ENCODE measurements at regions not wholly inside any gene's neighbourhood (a gene's known extent, or its start where the extent isn't known, plus 50 kb on each side); places are given as distances from the start of the nearest gene placed in this dataset.

- Histone ChIP-seq H3K36me3 (no peaks in the 10 kb centered on the region), H3K9me3 (no peaks in the 10 kb centered on the region), H3K27me3 (no peaks in the 10 kb centered on the region), H3K4me3 (replicated peaks in 1 of 3) (no peak overlapping the region), H3K27ac (no peak overlapping the region), H3K4me1 (no peaks in the 10 kb centered on the region)
- no peak for DNase-seq
- intact Hi-C loops (cut with DNase I), result no loop called here
- TF ChIP-seq CTCF (IDR thresholded peaks at IDR 0.05) (no peak), POLR2A (IDR thresholded peaks at IDR 0.05) (no peak)
- WGBS, 2 donors, result 69 to 72% methylated on average over 8 of the region's 8 CpGs
These were observed 339.5 kb upstream of the ADAMTS9 start for GRCh38 chr3:65027335-65027734.

GRCh38 chr3:65026151-65026550, 338.4 kb upstream of the ADAMTS9 start:
- intact Hi-C loops (cut with DNase I), result no loop called here
- Histone ChIP-seq H3K36me3 (no peaks in the 10 kb centered on the region), H3K27me3 (no peaks in the 10 kb centered on the region), H3K27ac (no peak overlapping the region), H3K9me3 (no peaks in the 10 kb centered on the region), H3K4me3 (replicated peaks in 1 of 3) (no peak overlapping the region), H3K4me1 (no peaks in the 10 kb centered on the region)
- WGBS, 2 donors, result 85 to 90% methylated on average over 9 of the region's 9 CpGs
- DNase-seq, result no peak
- TF ChIP-seq POLR2A (IDR thresholded peaks at IDR 0.05), result no peak
- TF ChIP-seq CTCF (IDR thresholded peaks at IDR 0.05), result no peak

GRCh38 chr3:65024148-65024547, 336.3 kb upstream of the ADAMTS9 start:
- H3K36me3 ChIP-seq, result no peaks in the 10 kb centered on the region
- no peaks in the 10 kb centered on the region for H3K27me3 ChIP-seq
- 81 to 86% methylated on average over 7 of the region's 7 CpGs for WGBS, 2 donors
- peaks cover 0 to 8% of the 10 kb centered on the region in 2 donors for H3K4me1 ChIP-seq
- intact Hi-C loops (cut with DNase I), result no loop called here
- no peak overlapping the region for H3K27ac ChIP-seq
- H3K4me3 ChIP-seq (replicated peaks in 1 of 3), result no peak overlapping the region
- TF ChIP-seq CTCF (IDR thresholded peaks at IDR 0.05) (no peak), POLR2A (IDR thresholded peaks at IDR 0.05) (no peak)
- H3K9me3 ChIP-seq, result no peaks in the 10 kb centered on the region
- no peak for DNase-seq

GRCh38 chr3:65020281-65021160, 332.7 kb upstream of the ADAMTS9 start:
- 60 to 64% methylated on average over 5 of the region's 5 CpGs for WGBS, 2 donors
- Histone ChIP-seq H3K4me1 (peaks cover 0 to 8% of the 10 kb centered on the region in 2 donors), H3K27ac (no peak overlapping the region), H3K9me3 (no peaks in the 10 kb centered on the region), H3K4me3 (replicated peaks in 1 of 3) (no peak overlapping the region), H3K27me3 (no peaks in the 10 kb centered on the region), H3K36me3 (no peaks in the 10 kb centered on the region)
- DNase-seq, result peak in 1 of 2 donors; percentile 7
- intact Hi-C loops (cut with DNase I), result no loop called here
- TF ChIP-seq POLR2A (IDR thresholded peaks at IDR 0.05), result no peak

- intact Hi-C loops (cut with DNase I), result no loop called here
- peaks cover 0 to 8% of the 10 kb centered on the region in 2 donors for H3K4me1 ChIP-seq
- WGBS, 2 donors, result 77 to 84% methylated on average over 9 of the region's 9 CpGs
- H3K4me3 ChIP-seq (replicated peaks in 1 of 3), result no peak overlapping the region
- no peak for DNase-seq
- H3K27me3 ChIP-seq, result no peaks in the 10 kb centered on the region
- H3K36me3 ChIP-seq, result no peaks in the 10 kb centered on the region
- H3K27ac ChIP-seq, result no peak overlapping the region
- H3K9me3 ChIP-seq, result no peaks in the 10 kb centered on the region
- TF ChIP-seq POLR2A (IDR thresholded peaks at IDR 0.05), result no peak
- no peak for TF ChIP-seq CTCF (IDR thresholded peaks at IDR 0.05)
These were observed 331.7 kb upstream of the ADAMTS9 start for GRCh38 chr3:65019443-65020055.

Measured in thyroid gland (tissue), 4 donors.